Trophoblast cell (in vitro differentiated cells and primary cell): ENCODE measurements at regions not wholly inside any gene's neighbourhood (a gene's known extent, or its start where the extent isn't known, plus 50 kb on each side); places are given as distances from the start of the nearest gene placed in this dataset.

ENCODE experiments used
- DNase-seq, 2 donors: peaks; one replicate each; pipeline ENCODE4 v3.0.0-alpha.2; 2016
- H2AFZ ChIP-seq: 2 replicates; pipeline ENCODE4 v1.6.1; 2013; ENCODE audit warnings: low read length, moderate library complexity, mild to moderate bottlenecking; ENCODE audit not compliant: insufficient read depth, poor library complexity
- H2AK5ac ChIP-seq: 2 replicates; pipeline ENCODE4 v1.6.1; 2013; ENCODE audit warnings: mild to moderate bottlenecking, low read length
- H2BK120ac ChIP-seq: 2 replicates; pipeline ENCODE4 v1.6.1; 2013; ENCODE audit warnings: low read length, mild to moderate bottlenecking, moderate library complexity; ENCODE audit not compliant: insufficient read depth, poor library complexity
- H2BK12ac ChIP-seq: 2 replicates; pipeline ENCODE4 v1.6.1; 2013; ENCODE audit warnings: mild to moderate bottlenecking, low read length, moderate library complexity
- H2BK5ac ChIP-seq: 2 replicates; pipeline ENCODE4 v1.6.1; 2013; ENCODE audit warnings: low read length, low read depth, moderate library complexity, mild to moderate bottlenecking; ENCODE audit not compliant: poor library complexity
- H3K14ac ChIP-seq: 2 replicates; pipeline ENCODE4 v1.6.1; 2013; ENCODE audit warnings: mild to moderate bottlenecking, low read length
- H3K18ac ChIP-seq: 2 replicates; pipeline ENCODE4 v1.6.1; 2013; ENCODE audit warnings: mild to moderate bottlenecking, low read length
- H3K23ac ChIP-seq: 2 replicates; pipeline ENCODE4 v1.6.1; 2013; ENCODE audit warnings: low read length
- H3K27ac ChIP-seq: 2 replicates; pipeline ENCODE4 v1.5.1; 2013; ENCODE audit warnings: low read depth, mild to moderate bottlenecking, inconsistent platforms, low read length, moderate library complexity
- H3K27me3 ChIP-seq: 2 replicates; pipeline ENCODE4 v1.6.1; 2013; ENCODE audit warnings: inconsistent platforms, mild to moderate bottlenecking, low read length, moderate library complexity; ENCODE audit not compliant: insufficient read depth
- H3K36me3 ChIP-seq, 2 experiments: 1 replicate in 1 of 2; 2 replicates in 1 of 2; pipeline ENCODE4 v1.6.1; 2013; ENCODE audit warnings: low read length in 2 of 2, mild to moderate bottlenecking in 2 of 2, moderate library complexity in 1 of 2; ENCODE audit not compliant: insufficient read depth in 2 of 2, control insufficient read depth in 1 of 2
- H3K4ac ChIP-seq: 2 replicates; pipeline ENCODE4 v1.6.1; 2013; ENCODE audit warnings: low read depth, mild to moderate bottlenecking, low read length, moderate library complexity
- H3K4me1 ChIP-seq, 2 experiments: 1 replicate in 1 of 2; 2 replicates in 1 of 2; pipeline ENCODE4 v1.6.1; 2013; ENCODE audit warnings: low read length in 2 of 2, mild to moderate bottlenecking in 2 of 2, moderate library complexity in 1 of 2; ENCODE audit not compliant: insufficient read depth in 2 of 2, control insufficient read depth in 1 of 2
- H3K4me2 ChIP-seq: 2 replicates; pipeline ENCODE4 v1.6.1; 2013; ENCODE audit warnings: inconsistent platforms, mild to moderate bottlenecking, low read length, moderate library complexity
- H3K4me3 ChIP-seq: 2 replicates; pipeline ENCODE4 v1.5.1; 2013; ENCODE audit warnings: mild to moderate bottlenecking, low read depth, low read length, inconsistent platforms
- H3K79me1 ChIP-seq: one replicate; pipeline ENCODE4 v1.6.1; 2013; ENCODE audit warnings: low read length
- H3K79me2 ChIP-seq: 2 replicates; pipeline ENCODE4 v1.6.1; 2013; ENCODE audit warnings: low read length, mild to moderate bottlenecking; ENCODE audit not compliant: control insufficient read depth, insufficient read depth, poor library complexity
- H3K9ac ChIP-seq: 2 replicates; pipeline ENCODE4 v1.6.1; 2013; ENCODE audit warnings: mild to moderate bottlenecking, low read length
- H3K9me3 ChIP-seq: 2 replicates; pipeline ENCODE4 v1.6.1; 2013; ENCODE audit warnings: low read depth, mild to moderate bottlenecking, control low read depth, inconsistent platforms, low read length; ENCODE audit not compliant: insufficient read depth
- H4K12ac ChIP-seq: 2 replicates; pipeline ENCODE4 v1.6.1; 2013; ENCODE audit warnings: low read depth, mild to moderate bottlenecking, low read length, moderate library complexity
- H4K8ac ChIP-seq: 2 replicates; pipeline ENCODE4 v1.6.1; 2013; ENCODE audit warnings: low read depth, mild to moderate bottlenecking, low read length, moderate library complexity
- H4K91ac ChIP-seq: one replicate; pipeline ENCODE4 v1.6.1; 2013; ENCODE audit warnings: low read depth, mild to moderate bottlenecking, low read length, moderate library complexity
- WGBS: extraction: QIAGEN DNeasy Blood & Tissue Kit; methylation state at CpG from one replicate; pipeline ENCODE4 v1.1.7; 2013; ENCODE audit warnings: missing lambda C conversion rate; ENCODE audit not compliant: insufficient read length, insufficient coverage; ENCODE audit errors: extremely low coverage; 5-methylcytosine and 5-hydroxymethylcytosine counted together

DNA sequence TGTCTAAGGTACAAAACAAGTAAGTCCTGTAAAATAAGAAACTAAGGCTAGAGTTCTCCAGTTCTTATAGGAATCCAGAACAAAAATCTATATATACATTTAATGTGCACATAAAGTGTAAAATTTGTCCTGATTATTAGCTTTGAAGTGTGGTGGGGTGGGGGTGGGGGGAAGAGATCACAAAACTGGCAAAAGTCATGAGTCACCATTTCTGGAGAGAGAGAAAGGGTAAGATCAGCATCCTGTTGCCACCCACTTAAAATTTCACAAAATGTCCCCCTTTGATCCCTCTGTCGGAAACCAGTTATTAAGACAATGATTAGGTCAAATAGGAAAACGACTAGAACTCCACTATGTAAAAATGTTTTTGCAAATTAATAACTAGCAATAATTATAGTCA, 482.0 kb upstream of the POU3F2 start:
- Histone ChIP-seq H3K79me2 (no peaks in the 10 kb centered on the region), H3K4ac (no peak overlapping the region), H2BK12ac (no peak overlapping the region), H4K8ac (no peak overlapping the region), H3K27ac (no peak overlapping the region), H3K23ac (no peak overlapping the region), H2AFZ (no peak overlapping the region), H2BK5ac (no peak overlapping the region), H3K9ac (no peak overlapping the region), H3K27me3 (no peaks in the 10 kb centered on the region), H3K18ac (no peak overlapping the region), H2BK120ac (no peak overlapping the region), H4K91ac (no peak overlapping the region), H3K36me3 (no peaks in the 10 kb centered on the region), H3K4me2 (no peak overlapping the region), H3K79me1 (no peaks in the 10 kb centered on the region), H2AK5ac (no peak overlapping the region), H4K12ac (no peak overlapping the region), H3K4me1 (no peaks in the 10 kb centered on the region), H3K4me3 (no peak overlapping the region), H3K9me3 (no peaks in the 10 kb centered on the region), H3K14ac (no peak overlapping the region)
- no peak for DNase-seq
- WGBS = no CpG with 5 or more reads among the region's 2 CpGs

DNA sequence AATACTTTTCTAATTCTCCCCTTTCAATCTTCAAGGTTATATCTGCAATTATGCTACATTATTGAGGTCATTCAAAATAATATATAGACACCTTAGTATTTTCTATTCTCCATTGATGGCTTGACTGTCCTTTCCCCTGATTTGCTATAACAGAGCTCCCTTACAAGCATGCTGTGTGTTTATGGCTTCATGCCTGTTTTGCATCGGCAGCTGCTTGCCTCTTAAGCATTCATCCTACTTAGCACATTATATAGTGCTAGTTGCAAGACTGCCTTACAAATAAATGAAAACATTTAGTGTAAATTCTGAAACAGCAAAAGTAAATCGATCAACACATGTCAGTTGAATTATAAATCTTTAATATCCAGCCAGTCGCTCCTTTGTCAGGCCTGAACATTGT, 476.2 kb upstream of the POU3F2 start:
- Histone ChIP-seq H3K18ac (no peak overlapping the region), H2BK120ac (no peak overlapping the region), H3K23ac (no peak overlapping the region), H3K4me2 (no peak overlapping the region), H3K9me3 (no peaks in the 10 kb centered on the region), H2AFZ (no peak overlapping the region), H3K27me3 (no peaks in the 10 kb centered on the region), H3K14ac (no peak overlapping the region), H2BK12ac (no peak overlapping the region), H3K79me1 (no peaks in the 10 kb centered on the region), H3K9ac (no peak overlapping the region), H2BK5ac (no peak overlapping the region), H4K12ac (no peak overlapping the region), H2AK5ac (no peak overlapping the region), H3K79me2 (no peaks in the 10 kb centered on the region), H3K4me1 (no peaks in the 10 kb centered on the region), H3K4me3 (no peak overlapping the region), H3K4ac (no peak overlapping the region), H4K8ac (no peak overlapping the region), H3K27ac (no peak overlapping the region), H3K36me3 (no peaks in the 10 kb centered on the region), H4K91ac (no peak overlapping the region)
- WGBS = no CpG with 5 or more reads among the region's 3 CpGs
- no peak for DNase-seq

DNA sequence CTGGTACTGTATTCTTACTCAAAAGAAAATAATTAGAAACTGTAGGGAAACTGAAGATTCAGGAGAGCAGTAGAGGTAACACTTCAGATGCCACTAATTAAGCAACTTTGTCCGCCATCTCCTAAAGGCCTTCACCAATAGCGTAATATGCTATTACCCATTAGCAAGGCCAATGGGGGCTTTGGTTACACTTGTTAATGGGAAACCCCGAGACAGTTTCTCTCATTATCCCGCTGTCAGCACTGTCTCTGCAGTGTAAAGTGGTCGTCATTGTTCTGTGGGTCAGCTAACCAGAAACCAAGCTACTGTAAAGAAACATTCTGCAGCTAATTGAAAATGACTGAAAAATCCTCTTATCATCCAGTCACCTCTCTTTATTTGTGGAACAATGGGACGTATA, 468.0 kb upstream of the POU3F2 start:
- no peak overlapping the region for H3K14ac ChIP-seq
- no peak overlapping the region for H2BK120ac ChIP-seq
- H3K4ac ChIP-seq = no peak overlapping the region
- H2AFZ ChIP-seq = no peak overlapping the region
- H3K79me2 ChIP-seq = no peaks in the 10 kb centered on the region
- H3K4me2 ChIP-seq = no peak overlapping the region
- H3K23ac ChIP-seq = peak overlapping the region; percentile 68
- H3K79me1 ChIP-seq = no peaks in the 10 kb centered on the region
- no peak overlapping the region for H3K4me3 ChIP-seq
- no peak overlapping the region for H2BK12ac ChIP-seq
- no peaks in the 10 kb centered on the region for H3K9me3 ChIP-seq
- no CpG with 5 or more reads among the region's 6 CpGs for WGBS
- H3K9ac ChIP-seq = no peak overlapping the region
- H4K8ac ChIP-seq = no peak overlapping the region
- no peak overlapping the region for H4K12ac ChIP-seq
- no peaks in the 10 kb centered on the region for H3K4me1 ChIP-seq
- no peak for DNase-seq
- H3K18ac ChIP-seq = no peak overlapping the region
- no peak overlapping the region for H2BK5ac ChIP-seq
- no peaks in the 10 kb centered on the region for H3K36me3 ChIP-seq
- no peak overlapping the region for H4K91ac ChIP-seq
- H3K27me3 ChIP-seq = no peaks in the 10 kb centered on the region
- H2AK5ac ChIP-seq = no peak overlapping the region
- H3K27ac ChIP-seq = no peak overlapping the region

DNA sequence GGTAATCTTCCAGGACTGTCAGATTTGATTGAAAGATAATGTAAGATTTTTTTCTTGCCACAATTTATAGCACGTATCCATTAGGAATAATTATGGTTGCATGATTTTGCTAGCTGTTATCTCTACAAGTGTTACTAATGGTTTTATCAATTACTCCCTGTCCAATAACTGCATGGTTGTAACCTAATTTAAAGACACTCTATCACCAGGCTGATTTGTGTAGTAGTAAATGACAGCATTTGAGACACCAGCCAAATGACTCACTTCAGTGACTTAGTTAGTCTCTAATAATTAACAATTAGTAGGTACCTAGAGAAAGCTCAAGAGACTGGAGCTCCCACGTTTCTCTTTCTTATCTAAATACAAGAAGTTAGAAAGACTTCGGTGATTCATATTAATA, 453.8 kb upstream of the POU3F2 start:
- no peak overlapping the region for H2BK120ac ChIP-seq
- H4K91ac ChIP-seq = no peak overlapping the region
- no peak overlapping the region for H3K4ac ChIP-seq
- WGBS = no CpG with 5 or more reads among the region's 3 CpGs
- H2AK5ac ChIP-seq = no peak overlapping the region
- DNase-seq = no peak
- no peaks in the 10 kb centered on the region for H3K4me1 ChIP-seq
- no peaks in the 10 kb centered on the region for H3K79me2 ChIP-seq
- H3K79me1 ChIP-seq = no peaks in the 10 kb centered on the region
- H4K8ac ChIP-seq = no peak overlapping the region
- H3K27me3 ChIP-seq = no peaks in the 10 kb centered on the region
- no peak overlapping the region for H2AFZ ChIP-seq
- H3K27ac ChIP-seq = no peak overlapping the region
- no peak overlapping the region for H3K14ac ChIP-seq
- H3K36me3 ChIP-seq = no peaks in the 10 kb centered on the region
- no peaks in the 10 kb centered on the region for H3K9me3 ChIP-seq
- no peak overlapping the region for H4K12ac ChIP-seq
- H3K4me3 ChIP-seq = no peak overlapping the region
- no peak overlapping the region for H2BK5ac ChIP-seq
- H3K23ac ChIP-seq = no peak overlapping the region
- no peak overlapping the region for H3K18ac ChIP-seq
- no peak overlapping the region for H3K4me2 ChIP-seq
- no peak overlapping the region for H3K9ac ChIP-seq
- H2BK12ac ChIP-seq = no peak overlapping the region
